ENCODE measurements at regions not wholly inside any gene's neighbourhood (a gene's known extent, or its start where the extent isn't known, plus 50 kb on each side); places are given as distances from the start of the nearest gene placed in this dataset.

GRCh38 chr1:8113262-8114220, 87.4 kb upstream of the ERRFI1 start:
- TF ChIP-seq CTCF (IDR thresholded peaks at IDR 0.05): no peak
- no peak for TF ChIP-seq POLR2A (IDR thresholded peaks at IDR 0.05)
- no peak for TF ChIP-seq EP300 (IDR thresholded peaks at IDR 0.05)

Data from ovary (tissue), 3 donors.